GM21825 (cell line): ENCODE measurements at regions not wholly inside any gene's neighbourhood (a gene's known extent, or its start where the extent isn't known, plus 50 kb on each side); places are given as distances from the start of the nearest gene placed in this dataset.

Source experiments
- ATAC-seq: cut with Tn5 transposase; IDR thresholded peaks from one replicate; pipeline ENCODE4 v1.9.1; 2021; ENCODE audit warnings: mild to moderate bottlenecking, moderate library complexity; ENCODE audit not compliant: unreplicated experiment

- ATAC-seq = no peak
Measured at GRCh38 chr2:38174131-38174530, 98.2 kb upstream of the CYP1B1 start.

- ATAC-seq = no peak
Measured at GRCh38 chr2:38173683-38174082, 97.7 kb upstream of the CYP1B1 start.

- ATAC-seq = no peak
Measured at GRCh38 chr2:38171208-38171855, 95.4 kb upstream of the CYP1B1 start.

GRCh38 chr2:38170733-38171132 is 94.8 kb upstream of the CYP1B1 start:
- no peak for ATAC-seq

- no peak for ATAC-seq
Measured at GRCh38 chr2:38170067-38170466, 94.1 kb upstream of the CYP1B1 start.

GRCh38 chr2:38168710-38169480 is 92.9 kb upstream of the CYP1B1 start:
- no peak for ATAC-seq

- ATAC-seq = no peak
Measured at GRCh38 chr2:38167968-38168350, 92.0 kb upstream of the CYP1B1 start.

GRCh38 chr2:38165698-38166097 is 89.7 kb upstream of the CYP1B1 start:
- no peak for ATAC-seq

- ATAC-seq = peak; percentile 70
Measured at GRCh38 chr2:38164881-38165280, 88.9 kb upstream of the CYP1B1 start.

GRCh38 chr2:38163579-38163978 is 87.6 kb upstream of the CYP1B1 start:
- ATAC-seq = no peak

- ATAC-seq = no peak
Measured at GRCh38 chr2:38163006-38163405, 87.1 kb upstream of the CYP1B1 start.

- ATAC-seq = no peak
Measured at GRCh38 chr2:38160516-38160915, 84.6 kb upstream of the CYP1B1 start.

- no peak for ATAC-seq
Measured at GRCh38 chr2:38159597-38159996, 83.6 kb upstream of the CYP1B1 start.

- ATAC-seq = no peak
Measured at GRCh38 chr2:38159191-38159590, 83.2 kb upstream of the CYP1B1 start.

GRCh38 chr2:38158378-38159118 is 82.6 kb upstream of the CYP1B1 start:
- no peak for ATAC-seq

- ATAC-seq = no peak
Measured at GRCh38 chr2:38156436-38156835, 80.5 kb upstream of the CYP1B1 start.

- no peak for ATAC-seq
Measured at GRCh38 chr2:38155015-38155414, 79.1 kb upstream of the CYP1B1 start.

- no peak for ATAC-seq
Measured at GRCh38 chr2:38154395-38154794, 78.4 kb upstream of the CYP1B1 start.

GRCh38 chr2:38153476-38154135 is 77.7 kb upstream of the CYP1B1 start:
- no peak for ATAC-seq

- ATAC-seq = no peak
Measured at GRCh38 chr2:38152913-38153312, 77.0 kb upstream of the CYP1B1 start.

- no peak for ATAC-seq
Measured at GRCh38 chr2:38152035-38152434, 76.1 kb upstream of the CYP1B1 start.
